ENCODE measurements at regions not wholly inside any gene's neighbourhood (a gene's known extent, or its start where the extent isn't known, plus 50 kb on each side); places are given as distances from the start of the nearest gene placed in this dataset.

DNA sequence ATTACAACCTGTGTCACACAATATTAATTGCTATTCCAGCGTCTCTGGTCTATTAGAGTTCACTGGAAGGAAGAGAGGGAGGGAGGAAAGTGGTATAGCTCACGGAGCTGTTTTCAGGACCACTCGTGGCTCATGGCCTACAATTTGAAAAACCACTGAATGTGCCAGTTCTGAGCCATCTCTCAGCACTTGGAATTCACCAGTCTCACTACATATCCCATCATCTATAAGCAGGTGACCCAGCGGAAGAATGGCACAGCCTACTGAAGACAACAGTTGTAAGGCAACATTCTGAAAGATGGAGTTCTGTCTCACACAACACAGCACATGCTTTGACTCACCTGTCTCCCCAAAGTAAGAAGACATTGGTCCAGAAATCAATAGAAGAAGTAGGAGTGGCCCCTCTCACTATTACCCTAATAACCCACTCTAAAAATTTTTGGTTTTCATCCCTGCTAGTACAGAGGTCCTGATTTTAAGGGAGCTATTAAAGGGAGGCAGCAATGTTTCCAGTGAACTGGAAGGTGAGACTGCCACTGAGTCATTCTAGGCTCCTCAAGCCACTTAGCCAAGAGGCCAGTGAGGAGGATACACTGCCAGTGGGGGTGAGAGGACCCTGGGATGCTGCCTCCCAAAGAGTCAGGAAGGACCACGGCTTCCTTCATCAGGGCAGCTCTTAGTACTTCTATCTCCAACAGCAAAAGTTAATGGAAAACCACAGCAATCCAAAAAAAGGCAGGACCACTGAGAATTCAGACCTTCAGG is 50.0 kb upstream of the DOCK9 start:
- no peak for DNase-seq (ENCODE audit: low spot score)

DNA sequence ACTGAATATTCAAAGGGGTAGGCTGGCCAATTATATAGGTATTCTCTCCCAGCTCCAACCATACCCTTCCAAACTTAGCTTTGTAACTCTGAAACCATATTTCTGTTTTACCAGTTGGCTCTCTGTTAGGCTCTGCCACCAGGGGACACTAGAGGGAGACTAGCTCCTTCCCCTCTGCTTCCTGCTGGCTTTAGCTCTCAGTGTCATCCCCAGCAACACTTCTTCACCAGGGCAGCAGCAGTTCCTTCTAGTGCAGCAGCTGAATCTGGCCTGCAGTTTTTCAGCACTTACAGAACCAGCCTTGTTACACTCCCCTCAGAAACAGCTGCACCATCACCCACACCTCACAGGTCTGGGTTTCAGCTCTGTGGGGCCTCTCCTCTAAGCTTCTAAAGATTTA is 51.0 kb upstream of the DOCK9 start:
- no peak for DNase-seq (ENCODE audit: low spot score)

DNA sequence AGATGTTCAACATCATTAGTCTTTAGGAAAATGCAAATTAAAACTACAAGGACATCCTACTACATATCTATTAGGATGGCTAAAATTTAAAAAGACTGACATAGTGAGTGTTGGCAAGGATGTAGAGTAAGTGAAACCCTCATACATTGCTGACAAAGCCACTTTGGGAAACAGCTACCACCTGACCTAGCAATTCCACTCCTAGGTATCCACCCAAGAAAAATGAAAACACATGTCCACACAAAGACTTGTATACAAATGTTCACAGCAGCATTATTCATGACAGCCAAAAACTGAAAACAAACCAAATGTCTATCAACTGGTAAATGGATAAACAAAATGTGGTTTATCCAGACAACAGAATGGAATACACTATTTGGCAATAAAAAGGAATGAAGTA is 51.7 kb upstream of the DOCK9 start:
- no peak for DNase-seq (ENCODE audit: low spot score)

DNA sequence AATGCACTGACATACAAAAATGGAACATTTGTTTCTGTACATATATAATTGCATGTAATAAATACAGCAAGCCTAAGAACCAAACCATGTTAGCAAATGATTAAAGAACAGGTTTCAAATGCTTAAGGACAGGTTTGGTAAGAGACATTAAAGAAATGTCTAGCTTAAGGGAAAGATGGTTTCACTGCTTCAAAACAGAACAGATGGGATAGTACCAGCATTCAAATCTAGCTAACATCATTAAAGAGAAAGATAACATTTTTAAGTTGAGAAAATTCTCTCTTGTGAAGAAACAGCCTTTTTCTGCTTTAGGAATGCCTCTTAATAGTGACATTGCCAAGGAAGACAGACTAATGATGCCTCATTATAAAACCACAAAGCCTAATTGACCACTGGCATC is 52.5 kb upstream of the DOCK9 start:
- no peak for DNase-seq (ENCODE audit: low spot score)

DNA sequence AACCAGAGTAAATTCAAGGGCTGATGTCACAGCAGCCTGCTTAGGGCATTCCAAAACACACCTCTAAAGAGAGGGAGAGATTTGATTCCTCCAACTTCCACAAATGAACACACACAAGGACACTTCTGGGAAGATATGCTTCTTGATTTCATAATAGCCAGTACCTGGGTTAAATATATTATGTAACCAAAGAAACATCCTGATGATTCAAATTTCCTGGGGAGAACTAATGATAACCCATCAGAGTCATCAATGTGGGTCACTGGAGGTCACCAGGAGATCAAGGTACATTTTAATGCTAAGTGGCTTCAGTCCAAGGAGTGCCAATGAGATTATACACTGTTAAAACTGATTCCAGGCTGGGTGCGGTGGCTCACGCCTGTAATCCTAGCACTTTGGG is 54.0 kb upstream of the DOCK9 start:
- no peak for DNase-seq (ENCODE audit: low spot score)

DNA sequence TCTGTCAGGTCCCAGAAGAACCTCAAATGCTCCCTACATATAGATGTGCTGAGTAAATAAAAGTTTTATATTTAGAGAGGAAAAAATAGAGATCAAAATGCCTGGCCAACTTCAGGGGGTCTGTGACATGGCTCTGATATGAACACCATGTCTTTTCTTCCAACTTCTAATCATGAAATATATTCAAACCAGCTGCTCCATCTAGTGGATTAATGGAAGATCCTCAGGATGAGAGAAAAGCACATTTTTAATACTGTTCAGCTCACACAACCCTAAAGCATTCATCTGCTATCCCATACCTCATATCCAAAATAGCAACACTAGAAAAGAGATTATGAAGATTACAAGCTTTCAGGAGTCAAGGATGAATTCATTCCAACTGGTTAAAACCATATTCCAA is 56.0 kb upstream of the DOCK9 start:
- no peak for DNase-seq (ENCODE audit: low spot score)

DNA sequence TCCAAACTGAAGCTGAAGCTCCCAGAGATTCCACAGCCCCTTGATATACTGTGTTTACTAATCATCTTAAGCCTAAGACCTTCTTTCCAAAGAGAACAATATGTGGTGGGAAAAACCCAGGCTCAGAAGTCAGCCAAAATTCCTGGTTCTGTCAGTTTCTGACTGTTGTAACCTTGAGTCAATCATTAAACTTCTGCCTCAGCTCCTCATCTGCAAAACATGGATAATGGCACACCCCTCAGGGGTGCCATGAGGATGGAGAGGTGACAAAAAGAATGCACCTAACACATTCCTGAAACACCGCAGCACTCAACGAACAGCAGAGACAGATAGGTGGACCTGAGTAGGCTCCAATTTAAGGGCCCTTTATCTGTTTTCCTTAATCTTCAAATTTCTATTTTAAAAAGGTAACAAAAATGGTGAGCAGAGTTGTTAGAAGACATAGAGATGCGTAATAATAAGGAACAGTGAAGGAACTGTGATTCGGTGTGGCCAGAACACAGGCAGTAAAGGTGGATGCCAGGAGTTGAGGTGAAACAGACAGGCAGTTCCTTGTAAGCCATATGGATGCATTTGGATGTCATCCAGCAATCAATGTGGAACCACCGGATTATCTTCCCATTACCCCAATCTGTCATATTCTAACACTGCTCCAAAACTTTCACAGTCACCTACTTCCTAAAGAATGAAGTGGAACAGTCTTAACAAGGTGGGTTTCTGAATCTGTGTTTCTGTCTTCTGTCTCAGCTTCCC is 56.6 kb upstream of the DOCK9 start:
- DNase-seq (ENCODE audit: low spot score) = no peak

DNA sequence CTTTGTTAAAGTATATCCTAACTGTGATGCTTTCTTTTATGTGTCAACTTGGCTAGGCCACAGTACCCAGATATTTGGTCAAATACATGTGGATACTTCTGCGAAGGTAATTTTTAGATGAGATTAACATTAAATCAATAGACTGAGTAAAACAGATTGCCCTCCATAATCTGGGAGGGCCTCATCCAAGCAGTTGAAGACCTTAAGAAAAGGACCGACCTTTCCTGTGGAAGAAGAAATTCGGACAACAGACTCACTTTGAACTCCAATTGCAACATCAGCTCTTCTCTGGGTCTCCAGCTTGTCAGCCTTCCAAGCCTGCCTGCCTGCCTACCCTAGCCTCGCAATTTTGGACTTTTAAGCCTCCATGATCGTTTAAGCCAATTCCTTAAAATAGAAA is 57.9 kb upstream of the DOCK9 start:
- DNase-seq (ENCODE audit: low spot score) = no peak

DNA sequence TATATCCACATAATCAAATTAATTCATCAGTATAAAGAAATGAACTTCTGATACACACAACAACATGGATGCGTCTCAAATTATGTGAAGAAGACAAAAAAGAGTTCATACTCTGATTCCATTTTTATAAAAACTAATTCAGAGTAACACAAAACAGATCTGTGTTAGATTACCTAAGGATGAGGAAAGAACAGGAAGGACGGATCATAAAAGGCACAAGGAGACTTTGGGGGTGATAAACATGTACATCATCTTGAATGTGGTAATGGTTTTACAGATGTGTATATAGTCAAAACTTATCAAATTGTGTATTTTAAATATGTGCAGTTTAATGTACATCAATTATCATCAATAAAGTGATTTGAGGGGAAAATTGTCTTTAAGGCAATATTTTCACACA is 59.9 kb upstream of the DOCK9 start:
- no peak for DNase-seq (ENCODE audit: low spot score)

DNA sequence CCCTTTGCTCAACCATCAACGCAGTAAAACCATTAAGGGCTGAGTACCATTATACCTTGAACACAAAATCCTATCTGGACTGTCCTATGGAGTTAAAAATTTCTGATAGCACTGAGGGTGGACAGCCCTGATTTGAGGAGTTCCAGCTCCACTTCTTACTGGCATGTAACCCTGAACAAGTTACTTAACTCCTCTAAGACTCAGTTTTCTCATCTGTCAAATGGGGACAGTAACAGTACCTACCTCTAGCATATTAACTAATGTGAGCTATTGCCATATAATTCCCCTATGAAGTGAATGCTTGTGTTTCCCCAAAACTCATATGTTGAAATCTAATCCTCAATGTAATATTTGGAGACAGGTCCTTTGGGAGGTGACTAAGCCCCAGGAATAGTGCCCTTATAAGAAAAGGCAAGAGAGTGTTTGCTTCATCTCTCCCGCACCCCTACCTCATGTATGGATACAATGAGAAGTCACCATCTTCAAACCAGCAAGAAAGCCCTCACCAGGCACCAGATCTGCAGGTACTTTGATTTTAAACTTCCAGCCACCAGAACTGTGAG is 61.9 kb upstream of the DOCK9 start:
- no peak for DNase-seq (ENCODE audit: low spot score)

DNA sequence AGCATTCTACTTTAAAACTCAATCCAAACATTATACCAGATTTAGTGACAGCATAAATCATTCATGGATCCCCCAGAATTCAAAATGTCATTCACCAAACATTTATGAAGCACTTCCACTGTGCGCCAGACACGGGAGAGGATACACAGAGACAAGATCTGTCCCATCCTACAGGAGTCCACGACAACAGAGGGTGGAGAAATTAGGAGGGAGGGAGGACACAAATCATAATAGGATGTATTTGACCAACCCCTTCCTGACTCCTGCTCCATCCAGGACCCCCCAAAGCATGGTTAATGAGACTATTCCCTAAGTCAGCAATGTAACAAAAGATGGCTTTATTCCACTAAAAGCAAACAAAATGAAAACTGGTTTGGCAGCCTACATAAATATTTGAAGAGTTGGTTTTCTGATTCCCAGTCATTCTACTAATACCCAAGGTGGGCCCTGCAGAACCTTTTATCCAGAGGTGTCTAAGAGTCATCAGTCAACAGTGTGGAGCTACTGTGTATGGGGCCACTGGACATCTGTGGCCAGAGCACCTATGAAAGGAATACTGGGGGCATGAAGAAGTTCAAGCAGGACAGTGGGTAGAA is 62.8 kb upstream of the DOCK9 start:
- no peak for DNase-seq (ENCODE audit: low spot score)

DNA sequence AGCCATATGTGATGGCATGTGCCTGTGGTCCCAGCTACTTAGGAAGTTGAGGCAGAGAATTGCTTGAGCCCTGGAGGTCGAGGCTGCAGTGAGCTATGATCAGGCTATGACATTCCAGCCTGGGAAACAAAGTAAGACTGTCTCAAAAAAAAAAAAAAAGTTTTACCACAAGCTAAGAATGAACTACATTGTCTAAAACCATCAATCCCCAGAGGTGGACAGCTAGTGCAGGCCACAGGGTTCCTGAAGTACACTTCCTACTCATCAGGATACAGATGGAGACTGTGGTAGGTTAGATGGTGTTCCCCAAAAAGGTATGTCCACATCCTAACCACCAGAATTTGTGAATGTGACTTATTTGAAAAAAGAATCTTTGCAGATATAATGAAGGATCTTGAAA is 63.5 kb upstream of the DOCK9 start:
- DNase-seq (ENCODE audit: low spot score) = no peak

DNA sequence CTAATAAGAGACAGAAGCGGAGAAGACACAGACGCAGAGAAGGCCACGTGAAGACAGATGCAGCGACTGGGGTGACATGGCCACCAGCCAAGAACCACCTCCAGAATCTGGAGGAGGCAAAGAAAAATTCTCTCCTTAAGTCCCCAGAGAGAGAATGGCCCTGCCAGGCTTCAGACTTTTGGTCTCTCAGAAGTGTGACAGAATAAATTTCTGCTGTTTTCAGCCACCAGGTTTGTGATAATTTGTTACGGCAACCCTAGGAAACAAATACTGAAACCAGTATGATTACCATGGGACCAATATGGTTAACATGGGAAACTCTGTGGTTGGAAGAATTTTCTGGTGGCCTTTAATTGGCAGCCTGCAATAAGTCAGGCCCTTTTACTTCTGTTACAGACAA is 63.9 kb upstream of the DOCK9 start:
- no peak for DNase-seq (ENCODE audit: low spot score)

DNA sequence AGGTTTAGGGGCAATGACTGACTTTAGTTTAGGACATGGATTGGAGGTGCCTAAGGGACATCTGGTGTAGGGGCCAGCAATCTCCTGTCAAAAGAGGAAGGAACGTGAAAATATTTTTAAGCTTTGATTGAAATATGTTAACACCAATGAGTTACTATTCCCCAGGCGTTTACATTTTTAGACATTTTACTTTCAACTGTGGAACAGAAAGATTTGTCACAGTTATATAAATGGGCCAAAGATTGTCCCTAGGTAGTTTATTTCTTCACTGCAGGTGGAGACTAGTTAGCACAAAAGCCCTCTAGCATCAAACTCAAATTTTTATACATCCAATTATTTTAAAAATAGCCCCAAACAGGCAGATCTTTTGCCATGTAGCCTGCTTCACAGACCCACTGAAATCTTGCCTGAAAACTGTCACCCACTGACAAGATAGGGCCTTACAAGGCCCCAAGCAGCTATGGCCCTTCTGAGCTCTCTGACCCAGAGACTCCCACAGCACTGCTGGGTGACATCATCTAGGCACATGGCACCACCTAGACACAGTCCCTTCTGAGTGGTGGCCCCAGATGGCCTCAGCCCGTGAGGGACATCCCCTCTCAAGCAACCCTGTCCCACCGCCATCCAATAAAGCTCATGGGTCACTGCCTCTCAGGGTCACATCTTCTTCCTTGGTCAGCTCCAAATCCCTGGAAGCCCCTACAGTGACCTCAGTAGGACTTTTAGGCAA is 64.8 kb upstream of the DOCK9 start:
- DNase-seq (ENCODE audit: low spot score) = no peak

DNA sequence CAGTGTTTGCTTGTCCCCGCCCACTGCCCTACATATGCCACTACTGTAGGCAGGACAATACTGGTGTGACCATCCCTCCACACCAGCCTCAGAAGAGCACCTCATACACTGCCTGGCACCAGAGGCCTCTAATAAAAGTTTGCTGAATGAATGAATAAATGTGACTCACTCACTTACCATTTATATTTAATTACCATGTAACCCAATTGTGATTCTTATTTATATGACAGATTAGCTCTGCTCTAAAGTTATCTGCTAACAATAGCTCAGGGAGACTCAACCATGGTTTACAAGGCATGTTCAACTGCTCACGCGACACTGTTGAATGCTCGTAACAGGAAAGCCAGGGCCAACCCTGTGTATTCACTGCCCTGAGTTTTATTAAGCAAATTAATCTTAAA is 66.0 kb upstream of the DOCK9 start:
- no peak for DNase-seq (ENCODE audit: low spot score)

DNA sequence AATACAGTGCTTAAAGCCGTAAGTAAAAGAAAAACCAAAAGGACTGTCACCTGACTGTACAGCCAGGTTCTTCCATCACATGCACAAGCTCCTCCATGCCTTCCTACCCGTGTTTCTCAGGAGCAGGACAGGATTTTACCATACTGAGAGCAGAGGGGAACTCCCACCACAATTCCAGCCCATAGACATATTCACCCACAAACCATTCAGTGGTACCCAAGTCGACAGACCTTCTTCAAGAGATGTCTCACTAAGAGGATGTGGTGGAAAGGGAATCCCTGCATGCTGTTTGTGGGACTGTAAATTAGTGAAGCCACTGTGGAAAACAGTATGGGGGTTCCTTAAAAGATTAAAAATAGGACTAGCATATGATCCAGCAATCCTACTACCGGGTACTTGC is 66.9 kb upstream of the DOCK9 start:
- DNase-seq (ENCODE audit: low spot score) = no peak

DNA sequence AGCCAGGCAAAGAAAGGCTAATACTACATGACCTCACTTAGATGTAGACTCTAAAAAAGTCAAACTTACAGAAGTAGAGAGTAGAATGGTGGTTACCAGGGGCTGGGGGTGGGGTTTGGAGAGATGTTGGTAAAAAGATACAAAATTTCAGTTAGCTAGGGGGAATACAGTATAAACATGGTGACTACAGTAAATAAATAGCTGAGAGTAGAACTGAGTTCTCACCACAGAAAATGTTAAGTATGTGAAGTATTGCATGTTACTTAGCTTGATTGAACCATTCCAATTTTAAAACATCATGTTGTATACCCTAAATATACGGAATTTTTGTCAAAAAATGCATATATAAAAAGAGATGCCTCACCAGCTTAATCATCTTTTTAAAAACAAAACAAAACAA is 67.5 kb upstream of the DOCK9 start:
- DNase-seq (ENCODE audit: low spot score) = peak; percentile 17

DNA sequence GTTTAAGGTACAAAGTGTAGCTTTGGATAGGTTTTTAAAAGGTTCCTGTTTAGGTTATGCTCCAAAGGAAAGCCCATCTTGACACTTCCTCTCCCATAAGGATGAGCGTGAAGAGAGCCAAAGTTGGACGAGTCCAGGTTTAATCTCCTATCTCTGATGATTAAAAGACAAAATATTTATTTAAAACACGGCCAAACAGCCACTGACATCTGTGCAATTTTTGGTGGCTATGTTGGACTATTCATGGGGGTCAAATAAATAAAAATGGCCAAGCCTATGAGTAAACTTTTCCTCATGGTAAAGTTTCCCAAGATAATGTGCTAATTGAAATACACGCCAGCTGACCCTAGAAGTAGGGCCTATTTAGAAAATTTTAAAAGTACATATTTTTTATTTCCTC is 69.0 kb upstream of the DOCK9 start:
- DNase-seq (ENCODE audit: low spot score) = no peak

DNA sequence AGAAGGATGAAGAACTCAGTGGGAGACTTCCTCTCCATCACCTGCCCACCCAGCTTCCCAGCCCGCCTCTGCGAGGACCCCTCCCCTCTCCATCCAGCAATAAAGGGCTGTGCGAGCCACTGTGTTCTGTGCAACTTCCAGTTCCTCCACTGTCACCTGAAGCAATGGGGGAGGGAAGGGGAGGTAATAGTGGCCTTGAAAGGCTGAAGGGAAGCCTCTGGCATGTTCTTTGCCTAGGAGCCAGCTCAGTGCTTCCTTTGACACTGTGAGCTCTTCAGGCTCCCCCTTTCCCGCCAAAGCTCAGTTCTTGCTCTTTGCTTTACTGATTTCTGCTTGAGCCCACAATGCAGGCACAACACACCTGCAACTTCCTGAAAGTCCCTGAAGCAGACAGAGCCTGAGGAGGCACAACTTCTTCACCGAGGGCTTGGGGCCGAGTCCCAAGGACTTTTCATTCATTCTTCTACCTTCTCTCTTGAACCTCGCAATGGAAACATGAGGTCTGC is 73.2 kb upstream of the DOCK9 start:
- no peak for DNase-seq (ENCODE audit: low spot score)

DNA sequence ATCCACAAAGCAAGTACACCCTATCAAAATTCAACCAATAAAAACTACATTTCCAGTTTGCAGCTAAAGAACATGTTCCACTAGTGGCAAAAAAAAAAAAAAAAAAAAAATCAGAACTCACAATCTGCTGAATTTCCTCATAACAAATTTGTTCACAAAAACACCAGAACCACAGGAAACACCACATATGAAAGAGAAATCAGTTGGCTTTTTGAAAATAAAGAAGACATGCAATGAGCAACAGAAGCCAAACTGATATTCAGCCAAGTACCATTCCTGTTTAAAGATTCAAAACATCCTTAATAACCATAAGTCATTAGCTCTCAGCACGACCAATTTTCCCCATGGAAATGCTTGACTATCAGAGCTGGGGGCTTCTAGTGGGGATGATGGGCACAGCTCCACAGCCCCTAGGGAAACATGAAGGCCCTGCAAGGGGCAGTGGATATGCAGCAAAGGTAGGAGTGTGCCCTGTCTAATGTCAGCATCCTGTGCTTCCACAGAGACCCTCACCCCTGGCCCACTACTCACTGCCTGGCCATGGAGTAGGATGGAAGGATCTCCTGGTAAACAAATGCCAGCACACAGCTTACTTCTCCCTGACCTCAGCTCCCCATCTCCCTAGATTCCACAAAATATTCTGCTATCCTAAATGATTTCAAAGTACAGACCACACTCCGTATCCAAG is 74.0 kb upstream of the DOCK9 start:
- no peak for DNase-seq (ENCODE audit: low spot score)

DNA sequence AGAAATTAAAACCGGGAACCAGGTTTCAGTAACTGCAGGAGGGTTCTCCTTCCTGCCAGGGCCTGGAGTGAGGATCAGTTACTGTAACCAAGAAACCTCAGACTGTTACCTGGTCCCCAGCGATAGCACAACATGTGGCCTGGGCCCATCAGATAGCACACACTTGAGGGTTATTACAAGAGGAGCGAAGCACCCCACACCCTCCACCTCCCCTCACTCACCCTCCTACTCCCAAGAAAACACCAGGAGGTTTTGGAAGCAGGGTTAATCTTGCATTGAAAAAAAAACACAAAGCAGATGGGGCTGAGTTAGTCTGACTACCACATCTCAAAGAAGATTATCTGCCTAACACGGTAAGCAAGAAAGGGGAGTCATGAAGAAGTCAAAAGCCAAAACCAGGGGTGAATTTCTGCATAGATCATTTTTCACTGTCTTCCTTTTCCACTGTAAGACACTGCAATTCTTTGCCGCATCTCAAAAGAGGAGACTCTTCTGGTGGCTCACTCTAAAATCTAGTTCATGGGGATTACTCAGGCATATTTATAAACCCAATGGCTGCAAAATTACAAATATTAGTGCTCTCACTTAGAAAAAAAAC is 75.9 kb upstream of the DOCK9 start:
- no peak for DNase-seq (ENCODE audit: low spot score)
